Spleen (tissue), 11 donors: ENCODE measurements at regions not wholly inside any gene's neighbourhood (a gene's known extent, or its start where the extent isn't known, plus 50 kb on each side); places are given as distances from the start of the nearest gene placed in this dataset.

Source experiments
- DNase-seq: peaks from one replicate; pipeline ENCODE4 v3.0.0-alpha.2; 2020
- H3K27ac ChIP-seq, 8 donors: fragments of 200-600 bp; sonication (generic) in 7 of 8; 1 replicate in 4 of 8; 2 replicates in 4 of 8; pipeline versions ENCODE4 v1.5.0 to v1.8.0; 2016 to 2021; ENCODE audit warnings: inconsistent platforms in 4 of 8, mild to moderate bottlenecking in 4 of 8, moderate library complexity in 1 of 8
- H3K27me3 ChIP-seq, 7 donors: fragments of 200-600 bp; sonication (generic) in 6 of 7; replicated peaks in 1 of 7; 1 replicate in 4 of 7; 2 replicates in 3 of 7; pipeline versions ENCODE4 v1.5.0 to v1.8.0; 2016 to 2021; ENCODE audit warnings: inconsistent platforms in 3 of 7, mild to moderate bottlenecking in 1 of 7
- H3K36me3 ChIP-seq, 6 donors: fragments of 200-600 bp; sonication (generic) in 5 of 6; 1 replicate in 4 of 6; 2 replicates in 2 of 6; pipeline versions ENCODE4 v1.5.0 to v1.8.0; 2016 to 2021; ENCODE audit warnings: inconsistent platforms in 2 of 6
- H3K4me1 ChIP-seq, 6 donors: fragments of 200-600 bp; sonication (generic) in 5 of 6; 1 replicate in 3 of 6; 2 replicates in 3 of 6; pipeline versions ENCODE4 v1.5.0 to v1.8.0; 2016 to 2021; ENCODE audit warnings: inconsistent platforms in 3 of 6
- H3K4me3 ChIP-seq, 8 donors: fragments of 200-600 bp; sonication (generic) in 7 of 8; 1 replicate in 4 of 8; 2 replicates in 4 of 8; pipeline versions ENCODE4 v1.5.0 to v1.8.0; 2016 to 2021; ENCODE audit warnings: inconsistent platforms in 4 of 8, mild to moderate bottlenecking in 4 of 8, moderate library complexity in 2 of 8
- H3K9me3 ChIP-seq, 8 donors: fragments of 200-600 bp; sonication (generic) in 7 of 8; 1 replicate in 4 of 8; 2 replicates in 4 of 8; pipeline versions ENCODE4 v1.5.0 to v1.8.0; 2016 to 2021; ENCODE audit warnings: inconsistent platforms in 4 of 8
- POLR2A ChIP-seq, 3 donors: fragments of 450-650 bp; IDR thresholded peaks; one replicate each; pipeline ENCODE4 v1.5.1; 2017; ENCODE audit warnings: antibody characterized with exemption in 3 of 3, mild to moderate bottlenecking in 1 of 3
- POLR2AphosphoS5 ChIP-seq, 3 donors: sonication (generic); formaldehyde crosslinking; IDR thresholded peaks; one replicate each; pipeline ENCODE4 v1.5.1; 2017; ENCODE audit warnings: antibody characterized with exemption in 3 of 3
- WGBS, 5 donors: extraction: QIAGEN DNeasy Blood & Tissue Kit in 3 of 5; methylation state at CpG; one replicate each; pipeline versions ENCODE4 v1.1.5 to v1.1.7; 2013 to 2018; 5-methylcytosine and 5-hydroxymethylcytosine counted together
- intact Hi-C: fragments of 100-400 bp; cut with DNase I; formaldehyde crosslinking; loops from one replicate; pipeline ENCODE4 v1.15.0; 2023; ENCODE audit warnings: low total_unique reads
- TF ChIP-seq, protein P1 (sequence below), 11 experiments: fragments of 200-600 bp in 7 of 11; fragments of 450-650 bp in 4 of 11; sonication (generic) in 4 of 11; IDR thresholded peaks in 8 of 11; conservative IDR thresholded peaks in 3 of 11; 1 replicate in 7 of 11; 2 replicates in 4 of 11; pipeline versions ENCODE4 v1.4.0 to v1.8.0; 2016 to 2021; ENCODE audit warnings: antibody characterized with exemption in 11 of 11, inconsistent platforms in 4 of 11, mild to moderate bottlenecking in 1 of 11
- donor health status: healthy with polysubstance abuse.
- donor health status: DM: no; HTN: no; CAD: no; lungs with moderate emphysema.
- donor health status: DM: no; HTN: no; CAD: no.
- donor health status: Bipolar disorder and iron deficiency.
- donor health status: healthy.
- donor health status: DM: no; HTN: no; CAD: no.
- donor health status: DM: yes; HTN: yes; CAD: no.

- Histone ChIP-seq H3K9me3 (peaks cover 0 to 11% (median 6%) of the 10 kb centered on the region in 8 donors), H3K27ac (no peak overlapping the region), H3K36me3 (peaks cover 0 to 4% (median 0%) of the 10 kb centered on the region in 6 donors), H3K27me3 (no peaks in the 10 kb centered on the region), H3K4me3 (no peak overlapping the region), H3K4me1 (no peaks in the 10 kb centered on the region)
- 55 to 82% (median 73%) methylated on average over 1 of the region's 1 CpG for WGBS, 5 donors
- DNase-seq: no peak
- intact Hi-C loops: no loop called here
- TF ChIP-seq, protein P1, sequence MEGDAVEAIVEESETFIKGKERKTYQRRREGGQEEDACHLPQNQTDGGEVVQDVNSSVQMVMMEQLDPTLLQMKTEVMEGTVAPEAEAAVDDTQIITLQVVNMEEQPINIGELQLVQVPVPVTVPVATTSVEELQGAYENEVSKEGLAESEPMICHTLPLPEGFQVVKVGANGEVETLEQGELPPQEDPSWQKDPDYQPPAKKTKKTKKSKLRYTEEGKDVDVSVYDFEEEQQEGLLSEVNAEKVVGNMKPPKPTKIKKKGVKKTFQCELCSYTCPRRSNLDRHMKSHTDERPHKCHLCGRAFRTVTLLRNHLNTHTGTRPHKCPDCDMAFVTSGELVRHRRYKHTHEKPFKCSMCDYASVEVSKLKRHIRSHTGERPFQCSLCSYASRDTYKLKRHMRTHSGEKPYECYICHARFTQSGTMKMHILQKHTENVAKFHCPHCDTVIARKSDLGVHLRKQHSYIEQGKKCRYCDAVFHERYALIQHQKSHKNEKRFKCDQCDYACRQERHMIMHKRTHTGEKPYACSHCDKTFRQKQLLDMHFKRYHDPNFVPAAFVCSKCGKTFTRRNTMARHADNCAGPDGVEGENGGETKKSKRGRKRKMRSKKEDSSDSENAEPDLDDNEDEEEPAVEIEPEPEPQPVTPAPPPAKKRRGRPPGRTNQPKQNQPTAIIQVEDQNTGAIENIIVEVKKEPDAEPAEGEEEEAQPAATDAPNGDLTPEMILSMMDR (IDR thresholded peaks at IDR 0.05 in 8 of 11, conservative IDR thresholded peaks at IDR 0.05 in 3 of 11): no peak
- no peak for TF ChIP-seq POLR2A (IDR thresholded peaks at IDR 0.05)
- no peak for TF ChIP-seq POLR2AphosphoS5 (IDR thresholded peaks at IDR 0.05)
These were observed 168.7 kb downstream of the AEBP2 start for GRCh38 chr12:19608039-19608438.

GRCh38 chr12:19613051-19613535 is 173.8 kb downstream of the AEBP2 start:
- no peaks in the 10 kb centered on the region for H3K27me3 ChIP-seq
- peak overlapping the region in 1 of 8 donors; percentile 1 for H3K27ac ChIP-seq
- H3K4me1 ChIP-seq: no peaks in the 10 kb centered on the region
- no peak for TF ChIP-seq POLR2A (IDR thresholded peaks at IDR 0.05)
- TF ChIP-seq, protein P1 (IDR thresholded peaks at IDR 0.05 in 8 of 11, conservative IDR thresholded peaks at IDR 0.05 in 3 of 11): no peak
- no peak for TF ChIP-seq POLR2AphosphoS5 (IDR thresholded peaks at IDR 0.05)
- no peak for DNase-seq
- WGBS, 5 donors: 75 to 85% (median 83%) methylated on average over 6 of the region's 6 CpGs
- H3K4me3 ChIP-seq: no peak overlapping the region
- intact Hi-C loops: no loop called here
- no peaks in the 10 kb centered on the region for H3K36me3 ChIP-seq
- H3K9me3 ChIP-seq: peaks cover 0 to 11% (median 6%) of the 10 kb centered on the region in 8 donors

- no peaks in the 10 kb centered on the region for H3K4me1 ChIP-seq
- H3K4me3 ChIP-seq: no peak overlapping the region
- peaks cover 0 to 11% (median 6%) of the 10 kb centered on the region in 8 donors for H3K9me3 ChIP-seq
- DNase-seq: no peak
- no peak overlapping the region for H3K27ac ChIP-seq
- intact Hi-C loops: no loop called here
- no peaks in the 10 kb centered on the region for H3K36me3 ChIP-seq
- WGBS, 5 donors: 55 to 79% (median 61%) methylated on average over 6 of the region's 6 CpGs
- TF ChIP-seq POLR2AphosphoS5 (IDR thresholded peaks at IDR 0.05): no peak
- TF ChIP-seq, protein P1 (IDR thresholded peaks at IDR 0.05 in 8 of 11, conservative IDR thresholded peaks at IDR 0.05 in 3 of 11): no peak
- no peak for TF ChIP-seq POLR2A (IDR thresholded peaks at IDR 0.05)
- H3K27me3 ChIP-seq: no peaks in the 10 kb centered on the region
These were observed 175.5 kb downstream of the AEBP2 start for GRCh38 chr12:19614601-19615383.

DNA sequence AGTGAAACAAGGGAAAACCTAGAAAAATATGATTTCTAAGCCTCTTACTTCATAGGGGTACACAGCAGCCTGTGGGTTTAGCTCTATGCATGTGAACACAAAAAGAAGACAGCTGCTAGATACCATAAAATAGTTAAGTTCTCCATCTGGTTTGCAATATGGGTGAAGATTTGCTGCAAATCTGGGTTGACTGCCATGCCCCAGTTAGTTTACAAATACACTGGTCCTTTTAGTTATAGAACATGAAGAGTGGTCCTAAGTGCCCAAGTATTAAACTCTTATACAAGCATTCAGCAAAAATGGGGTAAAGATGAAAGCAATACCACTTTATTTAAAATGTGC is 176.1 kb downstream of the AEBP2 start:
- no peaks in the 10 kb centered on the region for H3K4me1 ChIP-seq
- no peak overlapping the region for H3K4me3 ChIP-seq
- H3K36me3 ChIP-seq: no peaks in the 10 kb centered on the region
- no peak for DNase-seq
- no peaks in the 10 kb centered on the region for H3K27me3 ChIP-seq
- TF ChIP-seq POLR2A (IDR thresholded peaks at IDR 0.05) (no peak), POLR2AphosphoS5 (IDR thresholded peaks at IDR 0.05) (no peak)
- TF ChIP-seq, protein P1 (IDR thresholded peaks at IDR 0.05 in 8 of 11, conservative IDR thresholded peaks at IDR 0.05 in 3 of 11): no peak
- intact Hi-C loops: no loop called here
- peaks cover 0 to 11% (median 6%) of the 10 kb centered on the region in 8 donors for H3K9me3 ChIP-seq
- no peak overlapping the region for H3K27ac ChIP-seq
